Gastroesophageal sphincter (tissue), 4 donors: ENCODE measurements at regions not wholly inside any gene's neighbourhood (a gene's known extent, or its start where the extent isn't known, plus 50 kb on each side); places are given as distances from the start of the nearest gene placed in this dataset.
"Not testable (repeated sequence)": the region's sequence is repeated elsewhere in the genome, so short reads cannot be mapped to it uniquely, and the experiment has no call there.

Experiments used
- ATAC-seq: fragments of 150-250 bp; one replicate; pipeline ENCODE4 v1.9.1; 2016; ENCODE audit warnings: mild to moderate bottlenecking, moderate library complexity
- H3K27ac ChIP-seq, 4 donors: fragments of 200-600 bp; sonication (generic) in 3 of 4; 1 replicate in 3 of 4; 2 replicates in 1 of 4; pipeline ENCODE4 v1.5.1; 2016 to 2019
- H3K27me3 ChIP-seq: fragments of 200-600 bp; sonication (generic); one replicate; pipeline ENCODE4 v1.5.1; 2019
- H3K36me3 ChIP-seq, 2 donors: fragments of 200-600 bp; sonication (generic); one replicate each; pipeline ENCODE4 v1.5.1; 2019; ENCODE audit warnings: control low read depth in 1 of 2
- H3K4me1 ChIP-seq, 3 donors: fragments of 200-600 bp; sonication (generic); 1 replicate in 2 of 3; 2 replicates in 1 of 3; pipeline ENCODE4 v1.5.1; 2016 to 2019; ENCODE audit warnings: control low read depth in 2 of 3
- H3K4me3 ChIP-seq, 2 donors: fragments of 200-600 bp; sonication (generic); one replicate each; pipeline ENCODE4 v1.5.1; 2019; ENCODE audit warnings: mild to moderate bottlenecking in 1 of 2, moderate library complexity in 1 of 2
- H3K9me3 ChIP-seq, 3 donors: fragments of 200-600 bp; sonication (generic); one replicate each; pipeline ENCODE4 v1.5.1; 2017 to 2019; ENCODE audit warnings: control low read depth in 2 of 3
- WGBS, 2 donors: methylation state at CpG; one replicate each; pipeline ENCODE4 v1.1.5; 2018; ENCODE audit warnings: low coverage in 1 of 2; 5-methylcytosine and 5-hydroxymethylcytosine counted together

DNA sequence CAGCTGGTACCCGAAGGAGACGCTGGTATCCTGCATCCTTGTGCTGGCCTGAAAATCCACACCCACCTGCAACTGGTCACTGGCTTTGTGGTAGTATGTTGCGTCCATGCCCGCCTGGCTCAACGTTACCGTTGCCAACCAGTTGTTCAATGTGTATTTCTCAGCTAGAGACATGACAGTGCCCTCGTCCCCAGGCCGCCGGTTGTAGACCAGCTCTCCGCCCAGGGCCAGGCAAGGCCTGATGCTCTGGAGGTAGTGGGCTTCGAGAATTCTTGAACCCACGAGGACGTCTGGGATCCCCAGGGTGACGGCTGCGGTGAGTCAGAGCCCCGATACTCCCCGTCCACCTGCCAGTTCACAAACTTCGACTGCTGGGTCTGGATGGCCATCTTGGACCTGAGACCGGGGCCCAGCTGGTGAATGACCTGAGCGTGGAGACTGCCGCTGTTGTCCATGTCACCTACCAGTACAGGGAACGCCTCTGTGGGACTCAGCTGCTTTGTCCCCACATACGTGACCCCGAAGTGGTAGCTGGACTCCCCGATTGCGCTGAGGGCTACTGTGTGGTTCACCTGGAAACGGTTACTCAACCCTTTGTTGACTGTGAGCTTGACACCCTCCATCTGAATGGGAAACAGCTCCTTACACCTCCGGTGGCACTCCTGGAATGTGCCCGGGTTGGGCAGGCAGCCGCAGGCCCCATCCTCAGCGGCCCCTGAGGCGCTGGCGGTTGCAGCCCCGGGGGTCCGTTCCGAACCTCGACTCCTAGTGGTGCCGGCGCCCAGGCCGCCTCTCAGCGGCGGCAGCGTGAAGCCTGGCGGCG lies 165.0 kb downstream of the POTEM start:
- not testable (repeated sequence) for H3K9me3 ChIP-seq, H3K4me3 ChIP-seq, H3K4me1 ChIP-seq, H3K27me3 ChIP-seq, H3K36me3 ChIP-seq, ATAC-seq, H3K27ac ChIP-seq
- WGBS, 2 donors: no CpG with 5 or more reads among the region's 45 CpGs

DNA sequence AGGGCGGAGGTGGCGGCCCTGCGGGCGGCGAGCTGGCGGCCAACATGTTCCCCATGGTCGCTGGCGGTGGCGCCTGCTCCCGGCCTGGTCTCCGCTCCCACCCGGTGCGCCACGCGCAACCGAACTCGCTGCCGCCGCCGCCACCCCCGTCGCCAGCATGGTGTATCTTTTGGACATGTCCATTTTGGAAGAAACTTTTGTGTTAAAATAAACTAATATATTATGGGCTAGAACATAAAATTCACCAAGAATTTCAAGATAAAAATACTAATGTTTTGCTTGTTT lies 165.5 kb downstream of the POTEM start:
- not testable (repeated sequence) for H3K36me3 ChIP-seq, ATAC-seq, H3K9me3 ChIP-seq, H3K4me1 ChIP-seq, H3K27ac ChIP-seq, H3K4me3 ChIP-seq, H3K27me3 ChIP-seq
- WGBS, 2 donors: no CpG with 5 or more reads among the region's 22 CpGs

DNA sequence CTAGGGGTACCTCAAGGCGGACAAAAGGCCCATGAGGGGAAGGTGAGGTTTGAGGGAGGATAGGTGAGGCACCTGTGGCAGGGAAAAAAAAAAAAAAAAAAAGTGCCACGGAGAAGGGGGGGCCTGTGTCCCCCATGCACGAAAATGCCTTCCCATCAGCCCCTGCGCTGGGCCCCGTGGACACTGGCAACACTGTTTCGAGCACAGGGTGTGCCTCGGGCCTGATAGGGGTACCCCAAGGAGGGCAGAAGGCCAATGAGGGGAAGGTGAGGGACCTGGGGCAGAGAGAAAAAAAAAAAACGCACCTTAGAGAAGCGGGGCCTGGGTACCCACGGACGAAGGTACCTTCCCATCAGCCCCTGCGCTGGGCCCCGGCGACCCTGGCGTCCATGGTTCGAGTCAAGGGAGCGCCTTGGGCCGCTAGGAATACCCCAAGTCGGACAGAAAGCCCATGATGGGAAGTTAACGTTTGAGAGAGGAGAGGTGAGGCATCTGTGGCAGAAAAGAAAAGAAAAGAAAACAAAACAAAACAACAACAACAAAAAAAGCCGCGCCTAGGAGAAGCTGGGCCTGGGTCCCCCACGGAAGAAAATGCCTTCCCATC lies 190.0 kb downstream of the POTEM start:
- H3K27me3 ChIP-seq, H3K27ac ChIP-seq, H3K4me1 ChIP-seq, H3K4me3 ChIP-seq, ATAC-seq, H3K36me3 ChIP-seq: not testable (repeated sequence)
- WGBS, 2 donors: no CpG with 5 or more reads among the region's 23 CpGs
- peaks cover 0 to 13% (median 0%) of the 10 kb centered on the region in 3 donors for H3K9me3 ChIP-seq

DNA sequence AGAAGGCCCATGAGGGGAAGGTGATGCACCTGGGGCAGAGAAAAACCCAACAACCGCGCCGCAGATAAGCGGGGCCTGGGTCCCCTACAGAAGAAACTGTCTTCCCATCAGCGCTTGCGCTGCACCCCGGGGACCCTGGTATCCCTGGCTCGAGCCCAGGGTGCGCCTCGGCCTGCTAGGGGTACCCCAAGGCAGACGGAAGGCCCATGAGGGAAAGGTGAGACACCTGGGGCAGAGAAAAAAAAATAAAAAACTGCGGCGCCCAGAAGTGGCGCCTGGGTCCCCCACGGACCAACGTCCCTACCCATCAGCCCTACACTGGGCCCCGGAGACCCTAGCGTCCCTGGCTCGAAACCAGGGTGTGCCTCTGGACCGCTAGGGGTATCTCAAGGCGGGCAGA lies 190.8 kb downstream of the POTEM start:
- H3K4me3 ChIP-seq, H3K27ac ChIP-seq, H3K27me3 ChIP-seq, ATAC-seq, H3K36me3 ChIP-seq, H3K4me1 ChIP-seq: not testable (repeated sequence)
- WGBS, 2 donors: no CpG with 5 or more reads among the region's 21 CpGs
- H3K9me3 ChIP-seq: peaks cover 0 to 17% (median 0%) of the 10 kb centered on the region in 3 donors

DNA sequence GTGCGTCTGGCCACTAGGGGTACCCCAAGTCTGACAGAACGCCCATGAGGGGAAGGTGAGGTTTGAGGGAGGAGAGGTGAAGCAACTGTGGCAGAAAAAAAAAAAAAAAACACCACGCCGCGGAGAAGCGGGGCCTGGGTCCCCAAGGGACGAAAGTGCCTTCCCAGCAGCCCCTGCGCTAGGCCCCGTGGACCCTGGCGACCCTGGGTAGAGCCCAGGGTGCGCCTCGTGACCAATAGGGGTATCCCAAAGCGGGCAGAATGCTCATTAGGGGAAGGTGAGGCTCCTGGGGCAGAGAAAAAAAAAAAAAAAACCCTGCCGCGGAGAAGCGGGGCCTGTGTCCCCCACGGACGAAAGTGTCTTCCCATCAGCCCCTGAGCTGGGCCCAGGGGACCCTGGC lies 191.4 kb downstream of the POTEM start:
- no CpG with 5 or more reads among the region's 18 CpGs for WGBS, 2 donors
- H3K4me3 ChIP-seq, H3K27ac ChIP-seq, H3K4me1 ChIP-seq, H3K27me3 ChIP-seq, ATAC-seq, H3K36me3 ChIP-seq: not testable (repeated sequence)
- H3K9me3 ChIP-seq: peaks cover 0 to 17% (median 0%) of the 10 kb centered on the region in 3 donors

DNA sequence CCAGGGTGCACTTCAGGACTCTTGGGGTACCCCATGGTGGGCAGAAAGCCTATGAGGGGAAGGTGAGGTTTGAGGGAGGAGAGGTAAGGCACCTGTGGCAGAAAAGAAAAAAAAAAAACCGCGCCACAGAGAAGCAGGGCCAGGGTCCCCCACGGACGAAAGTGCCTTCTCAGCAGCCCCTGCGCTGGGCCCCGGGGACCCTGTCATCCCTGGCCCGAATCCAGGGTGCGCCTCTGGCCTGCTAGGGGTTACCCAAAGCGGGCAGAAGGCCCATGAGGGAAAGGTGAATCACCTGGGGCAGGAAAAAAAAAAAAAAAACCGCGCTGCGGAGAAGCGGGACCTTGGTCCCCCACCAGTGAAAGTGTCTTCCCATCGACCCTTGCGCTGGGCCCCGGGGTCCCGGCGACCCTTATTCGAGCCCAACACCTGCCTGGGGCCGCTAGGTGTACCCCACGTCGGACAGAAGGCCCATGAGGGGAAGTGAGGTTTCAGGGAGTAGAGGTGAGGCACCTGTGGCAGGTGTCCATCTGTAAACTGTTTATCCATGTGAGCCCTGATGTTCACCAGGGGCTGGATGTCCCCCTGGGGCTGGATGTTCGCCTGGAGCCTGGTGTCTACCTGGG lies 191.9 kb downstream of the POTEM start:
- not testable (repeated sequence) for H3K27me3 ChIP-seq, ATAC-seq, H3K36me3 ChIP-seq, H3K4me1 ChIP-seq, H3K4me3 ChIP-seq, H3K27ac ChIP-seq
- H3K9me3 ChIP-seq: peaks cover 0 to 17% (median 0%) of the 10 kb centered on the region in 3 donors
- WGBS, 2 donors: no CpG with 5 or more reads among the region's 23 CpGs

DNA sequence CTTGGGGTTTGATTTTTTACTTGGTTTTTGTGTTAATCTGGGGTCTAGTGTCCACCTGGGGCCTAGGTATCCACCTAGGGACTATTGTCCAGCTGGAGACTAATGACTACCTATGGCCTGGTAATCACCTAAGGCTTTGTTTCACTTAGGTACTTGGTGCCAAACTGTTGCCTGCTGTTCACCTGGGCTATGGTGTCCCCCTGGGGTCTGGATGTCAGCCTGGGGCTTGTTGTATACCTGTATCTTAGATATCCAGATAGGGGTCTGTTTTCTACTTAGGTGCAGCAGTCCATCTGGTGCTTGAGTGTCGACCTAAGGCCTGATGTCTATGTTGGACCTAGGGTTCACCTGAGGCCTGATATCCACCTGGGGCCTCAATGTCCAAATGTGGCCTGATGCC lies 193.1 kb downstream of the POTEM start:
- H3K4me3 ChIP-seq, H3K4me1 ChIP-seq, H3K27me3 ChIP-seq, H3K27ac ChIP-seq, ATAC-seq, H3K36me3 ChIP-seq: not testable (repeated sequence)
- H3K9me3 ChIP-seq: peaks cover 0 to 17% (median 0%) of the 10 kb centered on the region in 3 donors
- no CpG with 5 or more reads among the region's 1 CpG for WGBS, 2 donors

DNA sequence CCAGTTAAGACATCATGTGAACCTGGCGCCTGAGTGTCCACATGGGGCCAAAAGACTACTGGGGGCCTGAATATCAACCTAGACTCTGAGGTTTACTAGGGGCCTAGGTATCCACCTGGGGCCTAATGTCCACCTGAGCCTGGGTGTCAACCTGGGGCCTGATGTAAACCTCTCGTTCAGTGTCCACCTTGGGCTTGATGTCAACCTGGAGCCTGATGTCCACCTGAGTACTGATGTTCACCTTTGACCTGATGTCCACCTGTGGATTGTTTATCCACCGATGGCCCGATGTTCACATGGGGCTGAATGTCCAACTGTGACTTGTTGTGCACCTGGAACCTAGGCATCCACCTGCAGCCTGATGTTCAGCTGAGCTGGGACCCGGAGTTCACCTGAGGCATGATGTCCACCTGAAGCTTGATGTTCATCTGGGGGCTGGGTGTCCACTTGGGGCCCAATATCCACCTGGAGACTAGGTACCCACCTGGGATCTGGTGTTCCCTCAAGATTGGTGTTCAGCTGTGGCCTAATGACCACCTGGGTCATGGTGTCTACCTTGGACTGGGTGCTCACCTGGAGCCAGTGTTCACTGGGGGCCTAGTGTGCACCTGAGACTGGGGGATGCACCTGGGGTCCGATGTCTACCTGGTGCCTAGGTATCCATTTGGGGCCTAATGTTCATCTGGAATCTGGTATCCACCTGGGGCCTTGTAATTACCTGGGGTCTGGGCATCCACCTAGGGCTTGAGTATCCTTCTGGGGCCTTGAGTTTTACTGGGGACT lies 194.2 kb downstream of the POTEM start:
- H3K9me3 ChIP-seq: peaks cover 0 to 17% (median 0%) of the 10 kb centered on the region in 3 donors
- not testable (repeated sequence) for ATAC-seq, H3K27ac ChIP-seq, H3K27me3 ChIP-seq, H3K36me3 ChIP-seq, H3K4me1 ChIP-seq, H3K4me3 ChIP-seq
- 56 to 92% methylated on average over 2 to 4 of the region's 6 CpGs for WGBS, 2 donors

DNA sequence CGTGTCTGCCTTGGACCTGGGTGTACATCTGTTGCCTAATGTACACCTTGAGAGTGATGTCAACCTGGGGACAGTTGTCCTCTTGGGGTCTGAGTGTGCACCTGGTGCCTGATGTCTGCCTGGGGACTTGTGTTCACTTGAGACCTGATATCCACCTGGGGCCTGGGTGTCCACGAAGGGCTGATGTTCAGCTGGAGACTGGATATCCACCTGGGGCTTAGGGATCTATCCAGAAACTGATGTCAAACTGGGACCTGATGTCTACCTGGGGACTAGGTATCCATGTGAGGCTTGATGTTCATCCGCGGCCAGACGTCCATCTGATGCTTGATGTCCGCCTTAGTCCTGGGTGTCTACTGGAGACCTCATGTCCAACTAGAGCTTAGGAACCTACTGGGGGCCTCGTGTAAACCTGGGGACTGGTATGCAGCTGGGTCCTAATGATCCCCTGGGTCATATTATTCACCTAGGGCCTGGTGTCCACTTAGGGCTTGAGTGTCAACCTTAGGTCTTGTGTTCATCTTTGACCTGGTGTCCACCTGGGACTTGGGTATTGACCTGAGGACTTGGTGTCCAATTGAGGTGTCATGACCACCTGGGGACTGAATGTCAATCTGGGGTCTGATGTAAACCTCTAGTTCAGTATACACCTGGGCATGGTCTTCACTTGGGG lies 194.9 kb downstream of the POTEM start:
- 54 to 62% methylated on average over 4 to 6 of the region's 7 CpGs for WGBS, 2 donors
- not testable (repeated sequence) for H3K27ac ChIP-seq, H3K36me3 ChIP-seq

DNA sequence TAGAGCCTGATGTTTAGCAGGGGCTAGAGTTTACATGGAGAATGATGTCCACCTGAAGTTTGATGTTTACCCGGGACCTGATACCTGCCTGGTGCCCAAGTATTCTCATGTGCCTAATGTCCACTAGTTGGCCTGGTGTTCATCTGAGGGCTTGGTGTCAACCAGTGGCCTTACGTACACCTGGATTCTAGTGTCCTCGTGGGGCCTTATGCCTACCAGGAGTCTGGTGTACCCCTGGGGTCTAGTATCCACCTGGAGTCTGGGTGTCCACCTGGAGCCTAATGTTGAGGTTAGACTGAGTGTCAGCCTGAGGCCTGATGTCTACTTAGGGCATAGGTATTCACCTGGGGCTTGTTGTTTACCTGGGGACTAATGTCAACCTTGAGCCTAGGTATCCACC lies 195.7 kb downstream of the POTEM start:
- H3K9me3 ChIP-seq: peaks cover 0 to 17% (median 0%) of the 10 kb centered on the region in 3 donors
- WGBS, 2 donors: no CpG with 5 or more reads among the region's 3 CpGs
- not testable (repeated sequence) for H3K27me3 ChIP-seq, H3K4me3 ChIP-seq, H3K4me1 ChIP-seq, H3K36me3 ChIP-seq, ATAC-seq, H3K27ac ChIP-seq

More for the DNA sequence above, 194.9 kb downstream of the POTEM start:
- H3K4me1 ChIP-seq, H3K27me3 ChIP-seq, ATAC-seq, H3K4me3 ChIP-seq: not testable (repeated sequence)
- H3K9me3 ChIP-seq: peaks cover 0 to 17% (median 0%) of the 10 kb centered on the region in 3 donors

DNA sequence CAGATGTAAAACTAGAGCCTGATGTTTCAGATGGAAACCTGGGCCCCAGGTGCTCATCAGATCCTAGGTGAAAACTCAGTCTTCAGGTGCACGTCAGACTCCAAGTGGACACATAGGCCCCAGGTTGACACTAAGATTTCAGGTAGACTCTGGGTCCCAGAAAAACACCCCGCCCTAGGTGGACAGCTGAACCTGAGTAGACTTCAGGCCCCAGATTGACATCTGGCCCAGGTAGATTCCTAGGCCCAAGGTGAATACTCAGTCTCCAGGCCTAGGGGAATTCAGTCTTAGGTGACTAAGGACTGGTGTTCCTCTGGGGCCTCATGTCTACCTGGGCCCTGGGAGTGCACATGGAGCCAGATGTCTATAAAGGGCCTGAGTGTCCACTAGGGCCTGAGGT lies 196.7 kb downstream of the POTEM start:
- H3K27ac ChIP-seq, H3K27me3 ChIP-seq, H3K36me3 ChIP-seq, H3K4me3 ChIP-seq, H3K4me1 ChIP-seq, ATAC-seq: not testable (repeated sequence)
- WGBS, 2 donors: 83% methylated on average over 1 of the region's 2 CpGs; no CpG with 5 or more reads in 1 of the 2 donors
- H3K9me3 ChIP-seq: peaks cover 0 to 17% (median 0%) of the 10 kb centered on the region in 3 donors

DNA sequence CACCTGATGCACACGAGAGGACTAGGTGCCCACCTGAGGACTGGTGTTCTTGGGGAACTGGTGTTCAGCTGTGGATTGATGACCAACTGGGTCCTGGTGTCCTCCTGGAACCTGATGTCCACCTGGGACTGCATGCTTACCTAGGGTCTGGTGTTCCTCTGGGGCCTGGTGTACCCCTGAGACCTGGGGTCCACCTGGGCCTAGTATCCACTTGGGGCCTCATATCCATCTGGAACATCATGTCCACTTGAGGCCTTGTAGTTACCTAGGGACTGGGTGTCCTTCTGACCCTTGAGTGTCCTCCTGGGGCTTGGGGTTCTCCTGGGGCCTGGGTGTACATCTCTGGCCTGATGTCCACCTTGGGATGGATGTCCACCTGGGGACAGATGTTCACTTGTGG lies 197.2 kb downstream of the POTEM start:
- WGBS, 2 donors: no CpG with 5 or more reads among the region's 1 CpG
- not testable (repeated sequence) for H3K27me3 ChIP-seq, ATAC-seq, H3K27ac ChIP-seq, H3K4me1 ChIP-seq, H3K4me3 ChIP-seq, H3K36me3 ChIP-seq
- H3K9me3 ChIP-seq: peaks cover 0 to 17% (median 0%) of the 10 kb centered on the region in 3 donors

DNA sequence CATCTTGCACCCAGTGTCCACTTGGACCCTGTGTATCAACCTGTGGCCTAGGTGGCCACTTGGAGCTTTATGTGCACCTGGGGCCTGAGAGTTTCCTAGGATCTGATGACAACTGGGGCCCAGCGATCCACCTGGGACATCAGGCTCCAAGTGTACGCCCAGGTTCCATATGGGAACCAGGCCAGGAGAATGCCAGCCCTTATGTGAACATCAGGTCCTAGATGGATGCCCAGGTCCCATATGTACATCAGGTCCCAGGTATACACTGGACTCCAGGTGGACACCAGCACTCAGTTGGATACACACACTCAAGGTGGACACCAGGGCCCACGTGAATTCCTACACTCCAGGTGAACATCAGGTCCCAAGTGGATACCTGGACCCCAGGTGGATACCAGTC lies 198.8 kb downstream of the POTEM start:
- H3K27ac ChIP-seq, H3K27me3 ChIP-seq, H3K4me1 ChIP-seq, H3K4me3 ChIP-seq, ATAC-seq, H3K36me3 ChIP-seq: not testable (repeated sequence)
- H3K9me3 ChIP-seq: peaks cover 0 to 15% (median 0%) of the 10 kb centered on the region in 3 donors
- no CpG with 5 or more reads among the region's 3 CpGs for WGBS, 2 donors
